Astrocyte (in vitro differentiated cells and primary cell): ENCODE measurements at regions not wholly inside any gene's neighbourhood (a gene's known extent, or its start where the extent isn't known, plus 50 kb on each side); places are given as distances from the start of the nearest gene placed in this dataset.

Experiments
- DNase-seq: peaks from one replicate; pipeline ENCODE4 v3.0.0-alpha.2; 2010; ENCODE audit warnings: low read depth
- FAIRE-seq: peaks from 2 replicates; lab custom pipeline; 2011; peaks lifted over from hg19 to GRCh38; lab: Jason Lieb, UNC
- H2AFZ ChIP-seq: 2 replicates; pipeline ENCODE4 v1.6.0; 2012; ENCODE audit warnings: low read depth, low read length, inconsistent platforms
- H3K27ac ChIP-seq: 2 replicates; pipeline ENCODE4 v1.5.1; 2011; ENCODE audit warnings: low read depth, low read length, inconsistent platforms
- H3K27me3 ChIP-seq: 2 replicates; pipeline ENCODE4 v1.6.0; 2011; ENCODE audit warnings: low read length, inconsistent platforms; ENCODE audit not compliant: insufficient read depth
- H3K36me3 ChIP-seq: 2 replicates; pipeline ENCODE4 v1.5.1; 2011; ENCODE audit warnings: low read length, inconsistent platforms; ENCODE audit not compliant: insufficient read depth
- H3K4me1 ChIP-seq: 2 replicates; pipeline ENCODE4 v1.5.1; 2011; ENCODE audit warnings: low read length, inconsistent platforms; ENCODE audit not compliant: insufficient read depth
- H3K4me2 ChIP-seq: 2 replicates; pipeline ENCODE4 v1.6.0; 2012; ENCODE audit warnings: low read length, inconsistent platforms
- H3K4me3 ChIP-seq: 2 replicates; pipeline ENCODE4 v1.5.1; 2011; ENCODE audit warnings: low read depth, mild to moderate bottlenecking, low read length, inconsistent platforms; ENCODE audit not compliant: insufficient read depth
- H3K79me2 ChIP-seq: 2 replicates; pipeline ENCODE4 v1.6.0; 2012; ENCODE audit warnings: mild to moderate bottlenecking, low read length, inconsistent platforms; ENCODE audit not compliant: insufficient read depth
- H3K9ac ChIP-seq: 2 replicates; pipeline ENCODE4 v1.6.0; 2012; ENCODE audit warnings: mild to moderate bottlenecking, low read length, inconsistent platforms
- H3K9me3 ChIP-seq: 2 replicates; pipeline ENCODE4 v1.5.1; 2012; ENCODE audit warnings: low read depth, mild to moderate bottlenecking, low read length, inconsistent platforms; ENCODE audit not compliant: insufficient read depth
- H4K20me1 ChIP-seq: 2 replicates; pipeline ENCODE4 v1.6.0; 2012; ENCODE audit warnings: low read length, inconsistent platforms; ENCODE audit not compliant: insufficient read depth
- H3K27ac Mint-ChIP-seq: one replicate; pipeline ENCODE4 v1.8.0; 2021; ENCODE audit warnings: mild to moderate bottlenecking, mixed read lengths; ENCODE audit not compliant: unreplicated experiment
- H3K27me3 Mint-ChIP-seq: one replicate; pipeline ENCODE4 v1.8.0; 2021; ENCODE audit warnings: low read depth, mixed read lengths; ENCODE audit not compliant: unreplicated experiment
- H3K36me3 Mint-ChIP-seq: one replicate; pipeline ENCODE4 v1.8.0; 2021; ENCODE audit warnings: low read depth, mixed read lengths; ENCODE audit not compliant: unreplicated experiment
- H3K4me1 Mint-ChIP-seq: one replicate; pipeline ENCODE4 v1.8.0; 2021; ENCODE audit warnings: low read depth, mixed read lengths; ENCODE audit not compliant: unreplicated experiment
- H3K4me3 Mint-ChIP-seq: one replicate; pipeline ENCODE4 v1.8.0; 2021; ENCODE audit warnings: mild to moderate bottlenecking, moderate library complexity, mixed read lengths; ENCODE audit not compliant: unreplicated experiment
- H3K9me3 Mint-ChIP-seq: one replicate; pipeline ENCODE4 v1.8.0; 2021; ENCODE audit warnings: mild to moderate bottlenecking, mixed read lengths; ENCODE audit not compliant: unreplicated experiment
- CTCF ChIP-seq: IDR thresholded peaks from 2 replicates; pipeline ENCODE4 v1.5.1; 2011; ENCODE audit warnings: low read depth, mild to moderate bottlenecking, inconsistent platforms, low read length, moderate library complexity; ENCODE audit not compliant: insufficient read depth
- EZH2 ChIP-seq: IDR thresholded peaks from 2 replicates; pipeline ENCODE4 v1.6.1; 2012; ENCODE audit warnings: mild to moderate bottlenecking, low read length, inconsistent platforms; ENCODE audit not compliant: insufficient read depth

GRCh38 chr1:227459326-227459841, 104.0 kb upstream of the ZNF678 start:
- H3K27ac ChIP-seq: no peak overlapping the region
- no peak for DNase-seq
- no peak overlapping the region for H3K4me2 ChIP-seq
- Mint-ChIP-seq H3K27me3 (peaks cover 26% of the 10 kb centered on the region), H3K27ac (no peak overlapping the region), H3K4me3 (no peak overlapping the region), H3K9me3 (peaks cover 3% of the 10 kb centered on the region), H3K36me3 (no peaks in the 10 kb centered on the region), H3K4me1 (no peaks in the 10 kb centered on the region)
- no peaks in the 10 kb centered on the region for H3K36me3 ChIP-seq
- no peaks in the 10 kb centered on the region for H3K9me3 ChIP-seq
- H3K4me1 ChIP-seq: no peaks in the 10 kb centered on the region
- no peak for TF ChIP-seq EZH2
- TF ChIP-seq CTCF: no peak
- H3K27me3 ChIP-seq: peaks cover 4% of the 10 kb centered on the region
- H4K20me1 ChIP-seq: no peaks in the 10 kb centered on the region
- no peak overlapping the region for H3K9ac ChIP-seq
- no peak overlapping the region for H2AFZ ChIP-seq
- FAIRE-seq: no peak
- no peaks in the 10 kb centered on the region for H3K79me2 ChIP-seq
- H3K4me3 ChIP-seq: no peak overlapping the region

- Histone ChIP-seq H2AFZ (no peak overlapping the region), H3K79me2 (no peaks in the 10 kb centered on the region), H3K4me2 (no peak overlapping the region), H3K27ac (no peak overlapping the region), H3K4me1 (no peaks in the 10 kb centered on the region), H4K20me1 (no peaks in the 10 kb centered on the region), H3K4me3 (no peak overlapping the region), H3K9ac (no peak overlapping the region), H3K27me3 (peaks cover 18% of the 10 kb centered on the region), H3K9me3 (no peaks in the 10 kb centered on the region), H3K36me3 (no peaks in the 10 kb centered on the region)
- Mint-ChIP-seq H3K4me3 (no peak overlapping the region), H3K27ac (no peak overlapping the region), H3K4me1 (no peaks in the 10 kb centered on the region), H3K27me3 (peaks cover 44% of the 10 kb centered on the region), H3K9me3 (peaks cover 9% of the 10 kb centered on the region), H3K36me3 (no peaks in the 10 kb centered on the region)
- TF ChIP-seq EZH2: no peak
- no peak for TF ChIP-seq CTCF
- no peak for DNase-seq
- no peak for FAIRE-seq
Observed at GRCh38 chr1:227454686-227455085, 108.7 kb upstream of the ZNF678 start.

- no peaks in the 10 kb centered on the region for H4K20me1 ChIP-seq
- no peak for TF ChIP-seq CTCF
- H3K4me1 ChIP-seq: no peaks in the 10 kb centered on the region
- peaks cover 17% of the 10 kb centered on the region for H3K27me3 ChIP-seq
- H2AFZ ChIP-seq: no peak overlapping the region
- Mint-ChIP-seq H3K9me3 (peaks cover 14% of the 10 kb centered on the region), H3K27ac (no peak overlapping the region), H3K4me3 (no peak overlapping the region), H3K4me1 (no peaks in the 10 kb centered on the region), H3K36me3 (no peaks in the 10 kb centered on the region), H3K27me3 (peaks cover 44% of the 10 kb centered on the region)
- no peaks in the 10 kb centered on the region for H3K79me2 ChIP-seq
- H3K9me3 ChIP-seq: no peaks in the 10 kb centered on the region
- FAIRE-seq (no peak), DNase-seq (no peak)
- H3K4me3 ChIP-seq: no peak overlapping the region
- H3K9ac ChIP-seq: no peak overlapping the region
- H3K36me3 ChIP-seq: no peaks in the 10 kb centered on the region
- no peak overlapping the region for H3K4me2 ChIP-seq
- H3K27ac ChIP-seq: no peak overlapping the region
Observed at GRCh38 chr1:227453631-227454355, 109.6 kb upstream of the ZNF678 start.
